ENCODE measurements at regions not wholly inside any gene's neighbourhood (a gene's known extent, or its start where the extent isn't known, plus 50 kb on each side); places are given as distances from the start of the nearest gene placed in this dataset.

DNA sequence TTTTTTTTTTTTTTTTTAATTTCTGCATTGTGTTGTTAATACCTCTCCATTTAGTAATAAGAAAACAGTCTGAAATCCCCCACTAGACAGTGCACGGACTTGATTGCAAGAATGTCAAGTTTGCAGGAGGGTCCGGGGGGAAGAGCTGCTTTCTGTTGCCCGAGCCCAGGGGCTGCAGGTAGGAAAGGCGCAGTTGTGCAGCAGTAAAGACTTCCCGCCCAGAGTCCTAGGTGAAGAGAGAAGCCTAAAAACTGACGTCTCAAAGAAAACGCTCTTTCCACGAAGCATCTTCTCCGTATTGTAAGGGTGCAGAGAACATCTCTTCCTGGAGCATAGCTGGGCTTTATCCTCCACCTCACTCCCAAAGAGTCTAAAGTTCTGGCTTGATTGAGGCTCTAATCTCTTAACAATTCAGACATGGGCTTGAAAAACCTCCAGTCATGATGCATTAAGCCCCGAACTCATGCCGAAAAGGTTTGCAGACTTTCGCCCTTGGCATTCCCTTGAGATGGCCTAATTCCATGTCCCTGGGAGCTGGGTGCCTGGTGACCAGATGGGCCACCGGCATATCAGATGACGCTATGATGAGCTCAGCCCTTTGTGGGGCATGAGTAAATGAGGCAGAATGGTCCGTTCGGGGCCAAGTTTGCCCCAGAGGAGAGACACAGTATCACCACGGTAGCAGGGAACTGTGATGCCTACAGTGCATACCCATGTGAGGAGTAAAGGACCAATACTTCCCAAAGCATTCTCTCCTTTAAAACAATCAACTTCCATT, 436.2 kb upstream of the ZFHX3 start:
- DNase-seq = no peak
- H3K4me3 ChIP-seq (ENCODE audit: low read depth, low read length) = no peak overlapping the region
- TF ChIP-seq CTCF (IDR thresholded peaks at IDR 0.05; ENCODE audit: low read depth, low read length) = no peak
- H3K36me3 ChIP-seq = no peaks in the 10 kb centered on the region
- H3K27me3 ChIP-seq (ENCODE audit: insufficient read depth, low read depth, severe bottlenecking) = peaks cover 20% of the 10 kb centered on the region
- H3K27ac ChIP-seq = no peak overlapping the region
- H3K9me3 ChIP-seq (ENCODE audit: severe bottlenecking) = no peaks in the 10 kb centered on the region

DNA sequence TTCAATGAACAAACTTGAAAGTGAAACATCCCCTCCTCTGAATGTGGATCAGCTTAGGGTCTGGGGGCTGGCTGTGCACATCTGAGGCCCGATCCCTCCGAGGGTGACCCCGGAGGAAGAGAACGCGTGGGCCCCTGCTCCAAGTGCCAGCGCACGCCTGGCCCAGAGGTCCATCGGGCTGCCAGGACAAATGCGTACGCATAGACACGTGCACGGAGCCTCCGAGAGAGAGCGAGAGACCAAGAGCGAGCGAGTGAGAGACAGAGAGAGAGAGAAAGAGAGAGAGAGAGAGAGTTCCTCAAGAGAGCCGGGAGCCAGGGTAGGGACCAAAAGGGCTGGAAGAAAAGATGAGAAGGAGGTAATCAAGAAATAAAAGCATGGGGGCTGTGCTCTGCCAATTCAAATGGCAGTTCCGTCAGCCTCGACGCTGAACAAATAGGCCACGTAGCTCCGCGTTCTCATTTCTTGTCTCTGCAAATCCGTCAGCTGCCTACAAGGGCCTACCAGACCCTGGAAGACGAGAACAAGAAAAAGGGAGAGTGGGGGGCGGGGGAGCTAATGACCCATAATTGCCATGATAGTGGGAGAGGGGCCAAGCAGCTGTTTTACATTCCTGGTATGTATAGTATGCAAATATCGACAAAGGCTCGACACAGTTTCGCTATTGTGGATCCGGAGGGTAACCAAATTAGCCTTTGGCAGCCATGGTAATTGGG, 435.3 kb upstream of the ZFHX3 start:
- H3K4me3 ChIP-seq (ENCODE audit: low read depth, low read length) = no peak overlapping the region
- DNase-seq = no peak
- H3K27ac ChIP-seq = no peak overlapping the region
- no peaks in the 10 kb centered on the region for H3K9me3 ChIP-seq (ENCODE audit: severe bottlenecking)
- no peak for TF ChIP-seq CTCF (IDR thresholded peaks at IDR 0.05; ENCODE audit: low read depth, low read length)
- H3K27me3 ChIP-seq (ENCODE audit: insufficient read depth, low read depth, severe bottlenecking) = peaks cover 28% of the 10 kb centered on the region
- H3K36me3 ChIP-seq = no peaks in the 10 kb centered on the region

DNA sequence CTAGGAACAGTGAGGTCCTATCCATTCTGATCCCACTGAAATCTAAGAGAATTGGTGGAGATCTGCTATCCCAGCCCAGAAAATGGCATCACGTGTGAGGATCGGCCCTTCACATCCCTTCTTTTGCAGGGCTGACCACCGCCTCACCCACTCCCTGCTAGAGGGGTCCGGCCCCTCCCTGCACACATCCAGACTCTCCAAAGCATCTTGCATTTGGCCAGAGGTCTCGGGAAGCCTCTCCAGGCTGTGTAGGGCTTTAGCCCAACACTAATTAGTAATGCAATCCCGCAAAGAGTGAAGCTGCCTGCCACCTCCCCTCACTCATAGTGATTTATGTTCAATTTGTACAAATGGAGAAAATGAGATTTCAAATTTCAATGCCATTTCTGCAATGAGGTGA, 434.4 kb upstream of the ZFHX3 start:
- Histone ChIP-seq H3K27ac (no peak overlapping the region), H3K27me3 (ENCODE audit: insufficient read depth, low read depth, severe bottlenecking) (peaks cover 23% of the 10 kb centered on the region), H3K9me3 (ENCODE audit: severe bottlenecking) (no peaks in the 10 kb centered on the region), H3K4me3 (ENCODE audit: low read depth, low read length) (no peak overlapping the region), H3K36me3 (no peaks in the 10 kb centered on the region)
- no peak for TF ChIP-seq CTCF (IDR thresholded peaks at IDR 0.05; ENCODE audit: low read depth, low read length)
- DNase-seq = no peak

DNA sequence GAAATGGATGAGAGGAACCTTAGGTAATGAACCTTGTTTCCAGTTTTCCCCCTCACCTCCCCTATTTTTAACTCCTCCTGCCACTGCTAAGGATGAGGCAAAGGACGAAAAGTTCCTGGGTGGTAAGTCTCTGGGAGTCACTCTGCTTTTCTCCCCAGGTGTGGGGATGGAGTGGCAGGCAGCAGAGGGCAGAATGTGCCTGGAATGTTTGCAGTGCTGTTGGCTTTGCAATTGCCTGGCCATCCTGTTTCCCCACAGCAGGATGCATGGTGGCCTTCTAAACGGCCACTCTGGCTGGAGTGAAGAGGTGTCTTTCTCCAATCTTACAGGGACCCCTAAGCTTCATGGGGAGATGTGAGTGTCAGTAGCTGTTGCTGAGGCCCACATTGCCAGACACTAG, 432.5 kb upstream of the ZFHX3 start:
- TF ChIP-seq CTCF (IDR thresholded peaks at IDR 0.05; ENCODE audit: low read depth, low read length) = no peak
- no peak for DNase-seq
- H3K4me3 ChIP-seq (ENCODE audit: low read depth, low read length) = no peak overlapping the region

GRCh38 chr16:73473713-73474112, 425.8 kb upstream of the ZFHX3 start:
- no peak overlapping the region for H3K4me3 ChIP-seq (ENCODE audit: low read depth, low read length)
- H3K9me3 ChIP-seq (ENCODE audit: severe bottlenecking) = no peaks in the 10 kb centered on the region
- TF ChIP-seq CTCF (IDR thresholded peaks at IDR 0.05; ENCODE audit: low read depth, low read length) = no peak
- H3K27ac ChIP-seq = no peak overlapping the region
- H3K27me3 ChIP-seq (ENCODE audit: insufficient read depth, low read depth, severe bottlenecking) = peaks cover 24% of the 10 kb centered on the region
- no peak for DNase-seq
- H3K36me3 ChIP-seq = no peaks in the 10 kb centered on the region

More for the DNA sequence above, 432.5 kb upstream of the ZFHX3 start:
- Histone ChIP-seq H3K9me3 (ENCODE audit: severe bottlenecking) (no peaks in the 10 kb centered on the region), H3K27me3 (ENCODE audit: insufficient read depth, low read depth, severe bottlenecking) (peaks cover 23% of the 10 kb centered on the region), H3K36me3 (no peaks in the 10 kb centered on the region), H3K27ac (no peak overlapping the region)
